GM12864 (cell line): ENCODE measurements at regions not wholly inside any gene's neighbourhood (a gene's known extent, or its start where the extent isn't known, plus 50 kb on each side); places are given as distances from the start of the nearest gene placed in this dataset.

Source experiments
- DNase-seq: peaks from one replicate; pipeline ENCODE4 v3.0.0-alpha.2; 2011; ENCODE audit warnings: low read depth
- H3K4me3 ChIP-seq: 2 replicates; pipeline ENCODE4 v1.5.1; 2011; ENCODE audit warnings: mild to moderate bottlenecking, low read depth, low read length, control low read depth
- CTCF ChIP-seq: IDR thresholded peaks from 2 replicates; pipeline ENCODE4 v1.5.1; 2011; ENCODE audit warnings: low read depth, mild to moderate bottlenecking, moderate library complexity, low read length, control low read depth, inconsistent platforms; ENCODE audit errors: missing control alignments

GRCh38 chr9:135423725-135424124, 55.9 kb upstream of the PPP1R26 start:
- no peak for DNase-seq
- TF ChIP-seq CTCF = no peak
- H3K4me3 ChIP-seq = no peak overlapping the region
